HG03159 (cell line): ENCODE measurements at regions not wholly inside any gene's neighbourhood (a gene's known extent, or its start where the extent isn't known, plus 50 kb on each side); places are given as distances from the start of the nearest gene placed in this dataset.
"Not testable (repeated sequence)": the region's sequence is repeated elsewhere in the genome, so short reads cannot be mapped to it uniquely, and the experiment has no call there.

Experiments used
- ATAC-seq: cut with Tn5 transposase; IDR thresholded peaks from one replicate; pipeline ENCODE4 v1.9.1; 2021; ENCODE audit warnings: mild to moderate bottlenecking, moderate library complexity; ENCODE audit not compliant: unreplicated experiment

GRCh38 chr7:115574681-115575291 lies 455.8 kb downstream of the TFEC start:
- no peak for ATAC-seq

GRCh38 chr7:115572111-115572510 lies 458.5 kb downstream of the TFEC start:
- no peak for ATAC-seq

- no peak for ATAC-seq
Observed at GRCh38 chr7:115561335-115562110, 469.0 kb downstream of the TFEC start.

GRCh38 chr7:115559877-115560276 lies 470.7 kb downstream of the TFEC start:
- no peak for ATAC-seq

GRCh38 chr7:115558161-115558560 lies 472.4 kb downstream of the TFEC start:
- ATAC-seq, result no peak

- ATAC-seq, result not testable (repeated sequence)
Observed at GRCh38 chr7:115557296-115557695, 473.3 kb downstream of the TFEC start.

GRCh38 chr7:115552766-115553165 lies 477.8 kb downstream of the TFEC start:
- ATAC-seq, result no peak

GRCh38 chr7:115549910-115550309 lies 480.7 kb downstream of the TFEC start:
- no peak for ATAC-seq

- ATAC-seq, result no peak
Observed at GRCh38 chr7:115548756-115549155, 481.8 kb downstream of the TFEC start.

GRCh38 chr7:115546790-115547189 lies 483.8 kb downstream of the TFEC start:
- ATAC-seq, result no peak

- no peak for ATAC-seq
Observed at GRCh38 chr7:115533785-115534184, 496.8 kb downstream of the TFEC start.

- no peak for ATAC-seq
Observed at GRCh38 chr7:115526278-115526677, 504.3 kb downstream of the TFEC start.

GRCh38 chr7:115522174-115522573 lies 508.4 kb downstream of the TFEC start:
- ATAC-seq, result no peak

- ATAC-seq, result no peak
Observed at GRCh38 chr7:115516341-115516740, 514.2 kb downstream of the TFEC start.

GRCh38 chr7:115511330-115511729 lies 519.2 kb downstream of the TFEC start:
- no peak for ATAC-seq

- ATAC-seq, result no peak
Observed at GRCh38 chr7:115505136-115505535, 525.4 kb downstream of the TFEC start.

- no peak for ATAC-seq
Observed at GRCh38 chr7:115499956-115500355, 530.6 kb downstream of the TFEC start.

- no peak for ATAC-seq
Observed at GRCh38 chr7:115496006-115496405, 534.6 kb downstream of the TFEC start.

- no peak for ATAC-seq
Observed at GRCh38 chr7:115494529-115495147, 535.9 kb downstream of the TFEC start.

GRCh38 chr7:115493381-115493780 lies 537.2 kb downstream of the TFEC start:
- ATAC-seq, result no peak

- ATAC-seq, result no peak
Observed at GRCh38 chr7:115491744-115492380, 538.7 kb downstream of the TFEC start.

GRCh38 chr7:115479448-115479847 lies 551.1 kb downstream of the TFEC start:
- no peak for ATAC-seq
